NCI-H526 (cell line): ENCODE measurements at regions not wholly inside any gene's neighbourhood (a gene's known extent, or its start where the extent isn't known, plus 50 kb on each side); places are given as distances from the start of the nearest gene placed in this dataset.
"Not testable (repeated sequence)": the region's sequence is repeated elsewhere in the genome, so short reads cannot be mapped to it uniquely, and the experiment has no call there.

Experiments used
- DNase-seq, 2 experiments: peaks; one replicate each; lab custom pipeline; 2025; lab: John Stamatoyannopoulos, UW

DNA sequence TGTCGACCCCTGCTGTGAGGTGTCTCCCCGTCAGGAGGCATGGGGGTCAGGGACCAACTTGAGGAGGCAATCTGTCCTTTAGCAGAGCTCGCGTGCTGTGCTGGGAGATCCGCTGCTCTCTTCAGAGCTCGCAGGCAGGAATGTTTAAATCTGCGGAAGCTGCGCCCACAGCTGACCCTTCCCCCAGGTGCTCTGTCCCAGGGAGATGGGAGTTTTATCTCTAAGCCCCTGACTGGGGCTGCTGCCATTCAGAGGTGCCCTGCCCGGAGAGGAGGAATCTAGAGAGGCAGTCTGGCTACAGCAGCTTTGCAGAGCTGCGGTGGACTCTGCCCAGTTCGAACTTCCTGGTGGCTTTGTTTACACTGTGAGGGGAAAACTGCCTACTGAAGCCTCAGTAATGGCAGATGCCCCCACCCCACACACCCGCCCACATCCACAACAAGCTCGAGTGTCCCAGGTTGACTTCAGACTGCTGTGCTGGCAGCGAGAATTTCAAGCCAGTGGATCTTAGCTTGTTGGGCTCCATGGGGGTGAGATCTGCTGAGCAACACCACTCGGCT lies 133.1 kb downstream of the CENPC start:
- not testable (repeated sequence) for DNase-seq

DNA sequence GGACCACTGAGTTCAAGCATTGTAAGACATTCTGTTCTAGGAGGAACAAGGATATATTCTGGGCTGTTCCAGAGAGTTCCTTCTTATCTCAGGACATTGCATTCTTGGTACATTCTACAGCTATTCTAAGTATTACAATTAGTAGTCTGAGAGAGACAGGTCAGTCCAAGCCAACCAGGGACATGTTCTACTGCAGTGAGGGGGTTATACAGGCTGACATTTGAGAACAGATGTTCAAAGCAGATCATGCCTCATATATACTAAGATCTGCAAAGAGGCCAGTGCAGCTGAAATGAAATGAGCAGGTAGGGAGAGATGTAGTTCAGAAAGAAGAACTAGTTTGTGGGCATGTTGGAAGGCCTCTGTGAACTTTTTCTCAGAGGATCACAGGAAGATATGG lies 142.0 kb downstream of the CENPC start:
- no peak for DNase-seq

DNA sequence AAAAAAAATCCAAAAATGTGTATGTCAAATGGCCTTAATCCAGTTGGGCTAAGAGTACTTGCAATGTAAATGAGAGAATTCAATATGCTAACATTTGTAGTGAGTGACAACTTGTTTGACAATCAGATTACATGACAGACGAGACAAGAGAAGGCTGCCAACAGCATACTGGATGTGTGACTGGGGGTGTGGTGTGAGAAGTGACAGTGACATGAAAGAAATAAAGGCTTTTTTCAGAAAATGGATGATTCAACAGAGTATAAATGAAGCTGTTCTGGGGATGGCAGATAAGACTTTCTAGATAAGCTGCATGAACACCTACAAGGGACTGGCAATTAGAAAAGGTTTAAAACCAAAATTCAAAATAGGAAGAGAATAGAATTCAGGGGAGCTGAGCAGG lies 143.4 kb downstream of the CENPC start:
- no peak for DNase-seq

DNA sequence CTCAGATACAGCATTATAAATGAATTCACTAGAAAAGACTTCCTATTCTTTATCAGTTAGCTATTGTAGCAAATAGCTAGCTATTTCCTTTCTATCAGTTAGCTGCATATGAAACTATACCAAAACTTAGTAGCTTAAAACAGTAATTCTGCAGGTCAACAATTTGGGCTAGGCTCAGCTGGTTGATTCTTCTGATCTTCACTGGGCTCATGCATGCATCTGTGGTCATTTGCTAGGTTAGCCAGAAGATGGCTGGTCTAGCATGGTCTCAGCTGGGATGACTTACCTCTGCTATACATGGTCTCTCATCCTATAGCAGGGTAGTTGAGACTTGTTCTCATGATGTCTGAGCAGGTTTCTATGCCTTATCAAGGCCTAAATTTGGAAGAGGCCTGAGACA lies 147.4 kb downstream of the CENPC start:
- DNase-seq = no peak

DNA sequence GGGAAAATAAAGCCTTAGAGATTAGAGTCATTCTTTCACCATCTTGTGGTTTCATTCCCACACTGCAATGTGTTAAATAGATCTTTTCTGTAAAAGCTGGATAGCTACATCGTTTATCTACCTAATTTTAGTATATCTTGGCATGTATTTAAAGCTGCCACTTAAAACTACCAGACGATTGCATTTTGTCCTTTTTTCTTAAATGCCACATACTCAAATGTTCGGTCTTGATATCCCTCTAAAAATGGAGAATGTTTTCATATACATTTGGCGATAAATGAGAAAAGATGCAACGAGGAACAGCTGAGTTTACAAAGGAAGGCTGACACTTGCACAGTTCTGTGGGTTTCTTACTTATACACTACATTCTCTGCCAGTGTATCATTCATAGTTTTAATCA lies 148.3 kb downstream of the CENPC start:
- DNase-seq = no peak

DNA sequence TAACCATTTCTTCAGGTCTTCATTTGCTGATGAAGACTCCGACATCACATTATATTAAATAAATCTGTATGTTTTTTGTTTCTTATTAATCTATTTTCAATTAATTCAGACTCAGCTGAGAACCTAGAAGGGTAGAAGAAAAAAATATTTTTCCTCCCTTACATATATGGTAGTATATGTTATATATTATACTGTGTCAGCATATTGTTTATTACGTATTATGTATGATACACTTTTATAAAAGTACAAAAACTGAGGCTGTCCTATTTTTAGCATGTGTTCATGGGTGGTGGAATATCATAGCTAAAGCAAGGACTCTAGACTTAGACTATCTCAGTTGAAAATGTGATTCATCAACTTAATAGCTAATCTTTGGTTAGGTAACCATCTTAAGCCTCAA lies 149.3 kb downstream of the CENPC start:
- no peak for DNase-seq

DNA sequence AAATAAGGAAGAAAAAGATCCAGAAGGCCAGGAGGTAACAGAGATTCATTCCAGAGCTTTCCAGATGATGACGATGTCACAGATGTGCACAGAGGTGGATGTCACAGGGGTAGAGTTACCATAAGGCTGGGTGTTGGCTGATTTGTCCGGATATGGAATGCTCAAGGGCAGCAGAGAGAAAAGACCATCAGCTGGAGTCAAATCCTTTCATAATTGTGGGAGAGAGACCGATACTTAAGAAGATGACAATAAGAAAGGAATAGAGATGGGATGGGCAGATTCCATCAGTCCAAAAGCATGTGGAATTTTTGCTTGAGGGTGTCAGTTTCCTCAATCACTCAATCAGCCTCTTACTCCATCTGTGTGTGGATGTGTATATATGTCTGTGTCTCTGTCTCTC lies 150.4 kb downstream of the CENPC start:
- no peak for DNase-seq

DNA sequence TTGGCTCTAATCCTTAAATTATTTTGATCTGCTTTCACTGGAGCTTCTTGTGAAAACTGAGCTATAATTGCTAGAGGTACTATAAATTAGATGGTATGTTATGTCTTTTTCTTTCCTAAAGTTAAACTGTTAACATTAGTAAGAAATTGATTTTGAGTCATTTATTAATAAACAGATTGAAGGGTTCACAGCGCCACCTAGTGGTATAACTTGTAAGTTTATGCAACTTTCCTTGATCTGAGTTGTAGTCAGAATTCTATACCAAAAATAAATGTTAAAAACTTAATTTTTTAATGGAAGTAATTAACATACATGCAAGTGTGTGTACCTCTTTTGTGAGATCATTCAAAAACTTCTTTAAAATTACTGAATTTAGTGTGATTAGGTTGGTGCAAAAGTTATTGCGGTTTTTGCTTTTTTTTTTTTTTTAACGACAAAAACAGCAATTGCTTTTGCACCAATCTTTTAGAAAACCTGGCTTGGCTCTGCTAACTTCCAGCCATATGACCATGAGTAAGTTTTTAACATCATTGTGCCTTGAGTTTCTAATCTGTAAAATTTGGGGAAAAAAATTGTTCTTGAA lies 151.5 kb downstream of the CENPC start:
- peak in 1 of 2 experiments; percentile 47 for DNase-seq

DNA sequence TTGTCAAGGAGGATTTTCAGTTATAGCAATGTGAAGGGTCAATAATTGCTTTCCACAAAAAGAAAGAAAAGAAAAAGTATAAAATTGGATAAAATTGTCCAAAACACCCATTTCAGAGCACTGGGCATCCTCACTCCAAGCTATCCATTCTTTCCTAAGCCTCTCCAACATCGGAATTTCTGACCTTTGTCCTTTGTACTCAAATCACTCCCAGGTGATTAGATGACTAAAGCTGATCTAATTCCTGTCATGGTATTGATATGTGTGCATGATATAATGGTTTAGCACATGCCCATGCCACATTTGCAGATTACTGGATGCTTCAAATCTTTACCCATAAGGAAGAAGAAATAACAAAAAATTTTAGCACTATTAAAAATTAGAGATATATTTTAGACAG lies 152.3 kb downstream of the CENPC start:
- DNase-seq = no peak

DNA sequence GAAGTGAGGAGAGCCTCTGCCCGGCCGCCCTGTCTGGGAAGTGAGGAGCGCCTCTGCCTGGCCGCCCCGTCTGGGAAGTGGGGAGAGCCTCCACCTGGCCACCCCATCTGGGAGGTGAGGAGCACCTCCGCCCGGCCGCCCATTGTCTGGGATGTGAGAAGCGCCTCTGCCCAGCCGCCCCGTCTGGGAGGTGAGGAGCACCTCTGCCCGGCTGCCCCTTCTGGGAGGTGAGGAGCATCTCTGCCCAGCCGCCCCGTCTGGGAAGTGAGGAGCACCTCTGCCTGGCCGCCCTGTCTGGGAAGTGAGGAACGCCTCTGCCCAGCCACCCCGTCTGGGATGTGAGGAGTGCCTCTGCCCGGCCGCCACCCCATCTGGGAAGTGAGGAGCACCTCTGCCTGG lies 163.9 kb downstream of the CENPC start:
- not testable (repeated sequence) for DNase-seq

DNA sequence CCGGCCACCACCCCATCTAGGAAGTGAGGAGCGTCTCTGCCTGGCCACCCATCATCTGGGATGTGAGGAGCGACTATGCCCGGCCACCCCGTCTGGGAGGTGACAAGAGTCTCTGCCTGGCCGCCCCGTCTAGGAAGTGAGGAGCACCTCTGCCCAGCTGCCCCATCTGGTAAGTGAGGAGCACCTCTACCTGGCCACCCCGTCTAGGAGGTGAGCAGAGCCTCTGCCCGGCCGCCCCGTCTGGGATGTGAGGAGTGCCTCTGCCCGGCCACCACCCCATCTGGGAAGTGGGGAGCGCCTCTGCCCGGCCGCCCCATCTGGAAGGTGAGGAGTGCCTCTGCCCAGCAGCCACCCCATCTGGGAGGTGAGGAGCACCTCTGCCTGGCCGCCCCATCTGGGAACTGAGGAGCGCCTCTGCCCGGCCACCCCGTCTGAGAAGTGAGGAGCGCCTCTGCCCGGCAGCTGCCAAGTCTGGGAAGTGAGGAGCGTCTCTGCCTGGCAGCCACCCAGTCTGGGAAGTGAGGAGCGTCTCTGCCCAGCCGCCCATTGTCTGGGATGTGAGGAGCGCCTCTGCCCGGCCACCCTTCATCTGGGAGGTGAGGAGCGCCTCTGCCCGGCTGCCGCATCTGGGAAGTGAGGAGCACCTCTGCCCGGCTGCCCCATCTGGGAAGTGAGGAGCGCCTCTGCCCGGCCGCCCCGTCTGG lies 164.4 kb downstream of the CENPC start:
- not testable (repeated sequence) for DNase-seq

DNA sequence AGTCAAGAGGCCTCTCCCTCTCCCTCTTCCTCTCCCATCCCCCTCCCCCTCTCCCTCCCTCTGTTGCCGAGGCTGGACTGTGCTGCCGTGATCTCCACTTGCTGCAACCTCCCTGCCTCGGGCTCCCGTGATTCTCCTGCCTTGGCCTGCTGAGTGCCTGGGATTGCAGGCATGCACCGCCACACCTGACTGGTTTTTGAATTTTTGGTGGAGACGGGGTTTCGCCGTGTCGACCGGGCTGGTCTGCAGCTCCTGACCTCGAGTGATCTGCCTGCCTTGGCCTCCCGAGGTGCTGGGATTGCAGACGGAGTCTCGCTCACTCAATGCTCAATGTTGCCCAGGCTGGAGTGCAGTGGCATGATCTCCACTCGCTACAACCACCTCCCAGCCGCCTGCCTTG lies 165.1 kb downstream of the CENPC start:
- DNase-seq = no peak

DNA sequence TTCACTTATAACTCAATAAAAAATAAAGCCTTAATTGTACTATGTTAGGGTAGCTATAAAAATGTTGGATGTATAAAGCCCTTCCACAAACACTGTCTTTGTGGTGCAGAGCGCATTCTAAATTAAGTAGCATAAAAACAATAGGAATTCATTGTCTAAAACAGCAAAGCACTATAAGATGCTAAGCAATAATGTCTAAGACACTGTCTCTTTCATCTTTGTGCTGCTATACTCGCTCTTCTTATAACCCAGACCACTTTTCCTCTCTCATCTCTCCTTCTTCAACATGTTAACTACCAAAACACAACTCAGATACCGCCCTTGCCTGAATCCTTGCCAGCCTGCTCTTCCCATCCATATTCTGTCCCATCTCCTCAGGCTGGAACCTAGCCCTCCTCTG lies 170.0 kb downstream of the CENPC start:
- DNase-seq = no peak

DNA sequence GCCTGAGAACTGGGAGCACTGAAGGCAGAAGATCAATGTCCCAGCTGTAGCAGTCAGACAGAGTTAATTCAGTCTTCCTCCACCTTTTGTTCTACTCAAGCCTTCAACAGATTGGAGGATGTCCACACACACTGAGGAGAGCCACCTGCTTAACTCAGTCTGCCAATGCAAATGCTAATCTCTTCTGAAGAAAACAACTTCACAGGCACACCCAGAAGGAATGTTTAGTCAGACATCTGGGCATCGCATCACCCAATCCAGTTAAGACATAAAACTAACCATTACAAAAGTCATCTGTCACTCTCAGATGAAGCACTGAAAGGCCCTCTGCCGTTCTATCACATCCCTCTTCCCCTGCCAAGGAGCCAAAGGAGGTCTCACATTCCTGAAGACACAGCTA lies 173.7 kb downstream of the CENPC start:
- no peak for DNase-seq

DNA sequence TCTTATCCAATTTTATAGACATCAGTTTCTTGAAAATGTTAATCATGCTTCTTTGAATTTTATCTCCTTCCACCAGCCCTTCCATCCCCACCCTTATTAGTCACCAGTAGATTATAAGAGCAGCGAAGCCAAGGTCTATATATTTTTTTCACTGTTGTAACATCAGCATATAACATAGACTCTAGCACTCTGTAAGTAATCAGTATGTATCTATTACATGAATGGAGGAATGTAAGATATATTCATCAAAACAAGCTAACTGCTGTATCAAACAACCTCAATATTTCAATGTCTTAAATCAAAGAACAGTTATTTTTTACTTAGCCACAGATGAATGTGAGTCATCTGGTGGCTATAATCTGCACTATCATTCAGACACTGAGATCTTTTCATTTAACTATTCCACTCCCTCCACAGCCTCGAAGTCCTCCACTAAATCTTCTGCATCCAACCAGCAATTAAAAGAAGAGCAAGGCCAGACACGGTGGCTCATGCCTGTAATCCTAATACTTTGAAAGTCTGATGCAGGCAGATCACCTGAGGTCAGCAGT lies 178.9 kb downstream of the CENPC start:
- no peak for DNase-seq

DNA sequence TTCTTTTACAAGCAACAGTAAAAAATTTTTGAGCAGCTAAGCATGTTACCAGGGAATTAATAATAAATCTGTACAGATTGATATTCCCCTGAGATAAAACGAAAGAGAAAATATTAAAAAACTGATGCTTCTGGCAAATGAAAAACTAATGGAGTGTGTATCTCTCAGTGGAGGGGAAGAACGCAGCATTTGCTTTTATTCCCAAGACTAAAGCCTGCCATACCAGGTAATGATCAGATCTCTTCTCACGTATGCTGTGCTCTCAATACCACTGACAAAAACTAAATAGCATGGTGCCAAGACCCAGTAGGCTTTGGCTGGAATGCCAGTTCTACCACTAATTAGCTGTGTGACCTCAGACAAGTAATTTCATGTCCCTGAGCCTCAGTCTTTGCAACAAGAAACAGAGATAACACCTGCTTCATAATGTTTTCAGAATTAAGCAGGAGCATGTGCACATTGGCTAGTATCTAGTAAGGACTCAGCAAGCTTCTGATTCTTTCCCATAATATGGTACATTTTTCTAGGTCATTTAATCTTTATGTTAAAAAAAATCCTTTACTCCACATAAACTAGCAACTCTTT lies 179.6 kb downstream of the CENPC start:
- no peak for DNase-seq

DNA sequence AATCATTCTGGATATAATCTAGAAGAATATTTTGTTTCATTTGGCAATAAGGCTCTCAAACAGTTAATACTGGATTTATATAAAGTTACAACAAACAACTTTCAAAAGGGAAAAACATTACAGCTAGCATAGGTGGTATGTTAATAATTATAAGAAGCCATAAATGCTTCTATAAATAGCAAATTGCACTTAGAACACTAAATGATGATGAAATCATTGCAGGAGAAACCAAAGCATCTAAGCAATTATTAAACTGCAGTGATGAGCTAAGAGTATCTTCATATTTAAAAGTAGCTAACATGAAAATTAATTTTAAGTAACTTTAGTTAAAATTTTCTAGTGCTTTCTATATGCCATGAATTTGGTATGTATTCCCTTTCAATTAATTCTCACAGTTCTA lies 189.5 kb downstream of the CENPC start:
- DNase-seq = no peak

DNA sequence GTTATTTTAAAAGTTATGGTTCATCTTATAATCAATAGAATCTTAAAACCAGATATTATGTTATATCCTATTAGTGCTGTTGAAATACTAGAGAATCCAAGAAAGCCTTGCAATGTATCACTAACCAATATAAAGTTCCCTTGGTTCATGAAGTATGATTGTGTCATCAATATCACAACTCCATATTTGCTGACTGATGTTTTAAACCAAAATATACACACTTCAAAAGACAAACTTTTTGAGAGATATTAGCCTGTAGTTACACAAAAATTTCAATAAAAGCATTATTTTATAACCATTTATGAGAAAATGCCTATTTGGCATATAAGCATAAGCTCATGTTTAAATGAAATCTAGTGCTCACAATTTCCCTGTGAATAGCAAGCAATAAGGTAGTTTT lies 198.6 kb downstream of the CENPC start:
- DNase-seq = no peak

DNA sequence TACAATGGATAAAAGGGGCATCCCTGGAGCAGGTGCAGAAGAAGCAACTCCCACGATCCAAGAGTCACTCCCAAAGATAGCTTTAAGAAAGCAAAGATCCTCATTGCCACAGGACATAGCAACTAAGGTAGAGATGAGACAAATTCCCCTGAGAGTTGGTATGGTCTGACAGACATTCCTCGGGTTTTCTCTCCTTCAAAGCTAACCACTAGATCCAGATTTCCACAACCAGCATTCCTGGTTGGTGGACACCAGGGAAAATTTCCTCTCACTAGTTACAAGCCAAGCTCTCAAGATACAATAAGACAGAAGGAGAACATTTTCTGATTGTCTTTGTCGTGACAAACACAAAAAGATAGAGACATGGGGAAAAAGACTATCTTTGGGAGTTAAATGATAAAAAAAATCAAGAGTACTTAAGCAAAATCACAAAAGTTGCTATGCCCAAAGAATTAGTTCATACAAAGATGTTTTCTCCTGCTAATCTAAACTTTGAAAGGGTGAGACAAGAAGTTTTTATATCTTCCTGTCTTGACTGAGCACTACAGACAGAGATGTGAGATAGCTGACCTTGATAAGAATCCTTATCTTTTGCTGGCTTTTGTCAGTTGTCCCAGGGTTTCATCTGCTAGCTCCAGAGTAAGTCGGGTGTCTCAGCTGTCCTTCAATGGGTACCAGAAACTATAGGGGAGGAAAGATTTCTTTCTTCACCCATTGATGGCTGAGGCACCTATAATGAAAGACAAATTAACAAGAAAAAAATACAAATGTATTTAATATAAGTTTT lies 200.5 kb downstream of the CENPC start:
- no peak for DNase-seq

DNA sequence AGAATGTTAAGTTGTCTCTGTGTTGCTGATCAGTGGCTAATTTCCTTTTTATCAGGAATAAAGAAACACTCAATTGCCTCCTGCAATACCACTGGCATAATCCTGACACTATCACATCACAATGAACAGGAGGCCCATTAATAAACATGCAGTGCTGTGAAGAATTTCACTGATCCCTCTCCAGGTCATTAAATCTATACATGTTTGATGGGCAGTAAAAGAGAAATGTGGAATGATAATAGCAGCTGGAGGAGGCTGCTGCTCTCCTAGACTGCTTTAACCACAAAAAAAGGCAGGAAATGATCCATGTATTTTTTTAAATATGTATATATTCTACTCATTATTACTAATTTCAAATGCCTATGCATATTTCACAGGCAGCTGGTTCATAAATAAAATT lies 202.1 kb downstream of the CENPC start:
- peak in 1 of 2 experiments; percentile 6 for DNase-seq

DNA sequence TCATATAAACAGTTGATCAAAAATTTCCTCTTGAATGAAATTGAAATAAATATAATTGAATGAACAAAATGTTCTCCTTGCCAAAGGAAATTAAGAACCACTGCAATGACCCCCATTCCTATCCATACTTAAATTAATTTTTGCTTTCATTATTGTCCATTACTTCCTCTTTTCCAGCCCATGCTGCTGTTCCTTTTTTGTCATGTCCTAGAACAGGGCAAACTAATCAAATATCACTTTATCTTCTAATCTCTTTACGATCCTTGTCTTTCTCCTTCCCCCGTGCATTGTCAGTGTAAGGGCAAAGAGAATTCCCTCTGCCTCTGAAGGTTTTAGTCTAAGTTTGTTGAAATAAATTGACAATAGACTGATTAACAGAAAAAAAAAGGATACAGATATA lies 203.0 kb downstream of the CENPC start:
- no peak for DNase-seq

DNA sequence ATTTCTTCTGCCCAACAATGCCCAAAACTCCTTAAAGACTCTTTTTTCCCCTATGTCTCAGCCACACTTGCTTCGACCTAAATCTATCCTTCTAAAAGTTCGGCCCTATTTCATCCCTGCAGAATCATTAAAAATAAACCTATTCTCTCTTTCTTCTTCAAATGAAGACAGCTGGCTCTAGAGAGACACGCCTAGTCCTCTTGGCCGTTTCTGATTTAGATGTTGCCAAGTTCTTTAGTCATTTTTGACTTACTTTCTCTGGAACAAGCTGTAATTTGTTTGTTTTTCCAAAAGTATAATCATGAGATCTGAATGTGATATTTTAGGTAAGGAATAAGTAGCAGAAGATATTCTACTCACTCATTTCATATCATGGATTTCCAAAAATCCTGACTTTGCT lies 211.6 kb downstream of the CENPC start:
- DNase-seq = no peak
